ENCODE measurements at regions not wholly inside any gene's neighbourhood (a gene's known extent, or its start where the extent isn't known, plus 50 kb on each side); places are given as distances from the start of the nearest gene placed in this dataset.

- no peak for TF ChIP-seq CTCF (IDR thresholded peaks at IDR 0.05)
- no peak for TF ChIP-seq POLR2A (IDR thresholded peaks at IDR 0.05)
- TF ChIP-seq POLR2AphosphoS5 (IDR thresholded peaks at IDR 0.05), result no peak
These were observed 644.7 kb upstream of the DPP6 start for GRCh38 chr7:153407291-153408046.
